Sigmoid colon (tissue), 4 donors: ENCODE measurements at regions not wholly inside any gene's neighbourhood (a gene's known extent, or its start where the extent isn't known, plus 50 kb on each side); places are given as distances from the start of the nearest gene placed in this dataset.

ENCODE experiments used
- CTCF ChIP-seq, 4 experiments: fragments of 450-650 bp in 3 of 4; fragments of 200-600 bp in 1 of 4; IDR thresholded peaks; one replicate each; pipeline ENCODE4 v1.5.1; 2016 to 2019; ENCODE audit warnings: antibody characterized with exemption in 4 of 4, mild to moderate bottlenecking in 3 of 4, moderate library complexity in 2 of 4
- POLR2A ChIP-seq, 2 donors: fragments of 450-650 bp; IDR thresholded peaks; one replicate each; pipeline ENCODE4 v1.6.1; 2016; ENCODE audit warnings: antibody characterized with exemption in 2 of 2, mild to moderate bottlenecking in 2 of 2, moderate library complexity in 2 of 2
- POLR2AphosphoS5 ChIP-seq, 4 donors: sonication (generic); formaldehyde crosslinking; IDR thresholded peaks; one replicate each; pipeline ENCODE4 v1.6.1; 2017; ENCODE audit warnings: antibody characterized with exemption in 4 of 4

- TF ChIP-seq CTCF (IDR thresholded peaks at IDR 0.05): no peak
- no peak for TF ChIP-seq POLR2AphosphoS5 (IDR thresholded peaks at IDR 0.05)
- no peak for TF ChIP-seq POLR2A (IDR thresholded peaks at IDR 0.05)
Observed at GRCh38 chr4:56112377-56112776, 163.6 kb downstream of the CEP135 start.
